ENCODE measurements at regions not wholly inside any gene's neighbourhood (a gene's known extent, or its start where the extent isn't known, plus 50 kb on each side); places are given as distances from the start of the nearest gene placed in this dataset.
A peak's percentile ranks its signal among the peaks of the same experiment; 100 is the strongest.

- H3K9ac ChIP-seq (ENCODE audit: low read length), result no peak overlapping the region
- no peak overlapping the region for H3K4me3 ChIP-seq (ENCODE audit: low read length)
- H3K4me1 ChIP-seq (ENCODE audit: control insufficient read depth, insufficient read depth, low read length), result no peaks in the 10 kb centered on the region
- peaks cover 9% of the 10 kb centered on the region for H3K27me3 ChIP-seq (replicated peaks; ENCODE audit: control insufficient read depth, insufficient read depth, low read length)
- peaks cover 29% of the 10 kb centered on the region for H3K9me3 ChIP-seq (ENCODE audit: control insufficient read depth, low read length)
- no peaks in the 10 kb centered on the region for H3K36me3 ChIP-seq (ENCODE audit: control insufficient read depth, insufficient read depth, low read length, severe bottlenecking)
- DNase-seq (ENCODE audit: low read depth), result peak; percentile 18
Observed at GRCh38 chr5:61746831-61747575, 414.9 kb downstream of the ZSWIM6 start.

- Histone ChIP-seq H3K9me3 (ENCODE audit: control insufficient read depth, low read length) (peaks cover 32% of the 10 kb centered on the region), H3K4me3 (ENCODE audit: low read length) (no peak overlapping the region), H3K36me3 (ENCODE audit: control insufficient read depth, insufficient read depth, low read length, severe bottlenecking) (no peaks in the 10 kb centered on the region), H3K4me1 (ENCODE audit: control insufficient read depth, insufficient read depth, low read length) (no peaks in the 10 kb centered on the region), H3K27me3 (replicated peaks; ENCODE audit: control insufficient read depth, insufficient read depth, low read length) (peaks cover 17% of the 10 kb centered on the region), H3K9ac (ENCODE audit: low read length) (no peak overlapping the region)
- no peak for DNase-seq (ENCODE audit: low read depth)
Observed at GRCh38 chr5:61748121-61748520, 416.1 kb downstream of the ZSWIM6 start.

GRCh38 chr5:61748651-61749050, 416.6 kb downstream of the ZSWIM6 start:
- Histone ChIP-seq H3K4me3 (ENCODE audit: low read length) (no peak overlapping the region), H3K9ac (ENCODE audit: low read length) (no peak overlapping the region), H3K4me1 (ENCODE audit: control insufficient read depth, insufficient read depth, low read length) (no peaks in the 10 kb centered on the region), H3K27me3 (replicated peaks; ENCODE audit: control insufficient read depth, insufficient read depth, low read length) (peaks cover 21% of the 10 kb centered on the region), H3K9me3 (ENCODE audit: control insufficient read depth, low read length) (peaks cover 28% of the 10 kb centered on the region), H3K36me3 (ENCODE audit: control insufficient read depth, insufficient read depth, low read length, severe bottlenecking) (no peaks in the 10 kb centered on the region)
- no peak for DNase-seq (ENCODE audit: low read depth)

GRCh38 chr5:61752588-61752987, 420.5 kb downstream of the ZSWIM6 start:
- H3K4me3 ChIP-seq (ENCODE audit: low read length), result no peak overlapping the region
- DNase-seq (ENCODE audit: low read depth), result no peak
- H3K36me3 ChIP-seq (ENCODE audit: control insufficient read depth, insufficient read depth, low read length, severe bottlenecking), result no peaks in the 10 kb centered on the region
- H3K9me3 ChIP-seq (ENCODE audit: control insufficient read depth, low read length), result peaks cover 14% of the 10 kb centered on the region
- H3K4me1 ChIP-seq (ENCODE audit: control insufficient read depth, insufficient read depth, low read length), result no peaks in the 10 kb centered on the region
- H3K9ac ChIP-seq (ENCODE audit: low read length), result no peak overlapping the region
- H3K27me3 ChIP-seq (replicated peaks; ENCODE audit: control insufficient read depth, insufficient read depth, low read length), result peaks cover 27% of the 10 kb centered on the region

- no peak for DNase-seq (ENCODE audit: low read depth)
- H3K9me3 ChIP-seq (ENCODE audit: control insufficient read depth, low read length), result peaks cover 10% of the 10 kb centered on the region
- H3K27me3 ChIP-seq (replicated peaks; ENCODE audit: control insufficient read depth, insufficient read depth, low read length), result peaks cover 27% of the 10 kb centered on the region
- no peaks in the 10 kb centered on the region for H3K36me3 ChIP-seq (ENCODE audit: control insufficient read depth, insufficient read depth, low read length, severe bottlenecking)
- no peak overlapping the region for H3K4me3 ChIP-seq (ENCODE audit: low read length)
- no peak overlapping the region for H3K9ac ChIP-seq (ENCODE audit: low read length)
- H3K4me1 ChIP-seq (ENCODE audit: control insufficient read depth, insufficient read depth, low read length), result no peaks in the 10 kb centered on the region
Observed at GRCh38 chr5:61754792-61755191, 422.7 kb downstream of the ZSWIM6 start.

- H3K9ac ChIP-seq (ENCODE audit: low read length), result no peak overlapping the region
- no peak overlapping the region for H3K4me3 ChIP-seq (ENCODE audit: low read length)
- no peaks in the 10 kb centered on the region for H3K4me1 ChIP-seq (ENCODE audit: control insufficient read depth, insufficient read depth, low read length)
- H3K27me3 ChIP-seq (replicated peaks; ENCODE audit: control insufficient read depth, insufficient read depth, low read length), result peaks cover 23% of the 10 kb centered on the region
- no peak for DNase-seq (ENCODE audit: low read depth)
- H3K36me3 ChIP-seq (ENCODE audit: control insufficient read depth, insufficient read depth, low read length, severe bottlenecking), result no peaks in the 10 kb centered on the region
- H3K9me3 ChIP-seq (ENCODE audit: control insufficient read depth, low read length), result peaks cover 5% of the 10 kb centered on the region
Observed at GRCh38 chr5:61755726-61756222, 423.7 kb downstream of the ZSWIM6 start.

- Histone ChIP-seq H3K36me3 (ENCODE audit: control insufficient read depth, insufficient read depth, low read length, severe bottlenecking) (no peaks in the 10 kb centered on the region), H3K4me1 (ENCODE audit: control insufficient read depth, insufficient read depth, low read length) (no peaks in the 10 kb centered on the region), H3K9me3 (ENCODE audit: control insufficient read depth, low read length) (peaks cover 25% of the 10 kb centered on the region), H3K4me3 (ENCODE audit: low read length) (no peak overlapping the region), H3K9ac (ENCODE audit: low read length) (no peak overlapping the region), H3K27me3 (replicated peaks; ENCODE audit: control insufficient read depth, insufficient read depth, low read length) (peaks cover 6% of the 10 kb centered on the region)
- no peak for DNase-seq (ENCODE audit: low read depth)
Observed at GRCh38 chr5:61758711-61759110, 426.7 kb downstream of the ZSWIM6 start.

DNA sequence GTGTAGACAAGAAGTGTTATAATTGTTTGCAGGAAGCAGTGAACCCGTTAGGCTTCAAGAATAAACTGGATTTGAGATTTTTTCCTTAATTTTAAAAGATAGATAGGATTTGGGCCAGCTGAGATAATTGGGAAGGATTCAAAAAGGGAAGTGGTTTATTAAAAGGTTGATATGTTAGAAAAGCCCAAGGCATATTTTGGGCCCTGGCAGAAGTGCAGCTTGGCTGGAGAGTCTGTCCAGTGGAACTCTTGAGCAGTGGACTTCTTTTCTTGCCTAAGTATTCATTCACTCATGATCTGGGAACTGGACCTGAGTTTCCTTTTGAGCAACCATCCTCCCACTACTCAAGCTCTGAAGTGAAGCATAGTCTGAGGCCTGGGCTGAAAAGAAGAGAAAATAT, 433.4 kb downstream of the ZSWIM6 start:
- Histone ChIP-seq H3K36me3 (ENCODE audit: control insufficient read depth, insufficient read depth, low read length, severe bottlenecking) (no peaks in the 10 kb centered on the region), H3K4me1 (ENCODE audit: control insufficient read depth, insufficient read depth, low read length) (no peaks in the 10 kb centered on the region), H3K4me3 (ENCODE audit: low read length) (no peak overlapping the region), H3K27me3 (replicated peaks; ENCODE audit: control insufficient read depth, insufficient read depth, low read length) (peaks cover 28% of the 10 kb centered on the region), H3K9ac (ENCODE audit: low read length) (no peak overlapping the region), H3K9me3 (ENCODE audit: control insufficient read depth, low read length) (peaks cover 29% of the 10 kb centered on the region)
- DNase-seq (ENCODE audit: low read depth), result no peak

DNA sequence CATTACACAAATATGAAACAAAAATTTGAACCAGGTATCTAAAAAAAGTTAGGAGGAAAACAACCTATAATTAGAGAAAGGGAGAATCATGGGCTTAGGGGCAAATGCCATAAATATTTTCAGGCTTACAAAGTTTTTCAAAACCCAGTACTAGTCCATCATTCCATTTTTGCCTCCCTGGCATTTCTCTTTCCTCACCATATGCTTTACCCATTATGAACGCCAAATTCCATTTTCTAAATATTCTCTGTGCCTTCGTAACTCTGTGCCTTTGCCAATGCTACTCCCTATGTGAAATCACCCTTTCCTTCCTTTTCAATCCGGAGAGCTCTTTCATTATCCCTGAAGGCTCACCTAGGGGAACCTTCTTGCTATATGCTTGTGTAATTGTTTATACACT, 434.1 kb downstream of the ZSWIM6 start:
- H3K4me1 ChIP-seq (ENCODE audit: control insufficient read depth, insufficient read depth, low read length), result no peaks in the 10 kb centered on the region
- H3K36me3 ChIP-seq (ENCODE audit: control insufficient read depth, insufficient read depth, low read length, severe bottlenecking), result no peaks in the 10 kb centered on the region
- H3K9me3 ChIP-seq (ENCODE audit: control insufficient read depth, low read length), result peaks cover 29% of the 10 kb centered on the region
- no peak overlapping the region for H3K4me3 ChIP-seq (ENCODE audit: low read length)
- peaks cover 29% of the 10 kb centered on the region for H3K27me3 ChIP-seq (replicated peaks; ENCODE audit: control insufficient read depth, insufficient read depth, low read length)
- no peak overlapping the region for H3K9ac ChIP-seq (ENCODE audit: low read length)
- no peak for DNase-seq (ENCODE audit: low read depth)

DNA sequence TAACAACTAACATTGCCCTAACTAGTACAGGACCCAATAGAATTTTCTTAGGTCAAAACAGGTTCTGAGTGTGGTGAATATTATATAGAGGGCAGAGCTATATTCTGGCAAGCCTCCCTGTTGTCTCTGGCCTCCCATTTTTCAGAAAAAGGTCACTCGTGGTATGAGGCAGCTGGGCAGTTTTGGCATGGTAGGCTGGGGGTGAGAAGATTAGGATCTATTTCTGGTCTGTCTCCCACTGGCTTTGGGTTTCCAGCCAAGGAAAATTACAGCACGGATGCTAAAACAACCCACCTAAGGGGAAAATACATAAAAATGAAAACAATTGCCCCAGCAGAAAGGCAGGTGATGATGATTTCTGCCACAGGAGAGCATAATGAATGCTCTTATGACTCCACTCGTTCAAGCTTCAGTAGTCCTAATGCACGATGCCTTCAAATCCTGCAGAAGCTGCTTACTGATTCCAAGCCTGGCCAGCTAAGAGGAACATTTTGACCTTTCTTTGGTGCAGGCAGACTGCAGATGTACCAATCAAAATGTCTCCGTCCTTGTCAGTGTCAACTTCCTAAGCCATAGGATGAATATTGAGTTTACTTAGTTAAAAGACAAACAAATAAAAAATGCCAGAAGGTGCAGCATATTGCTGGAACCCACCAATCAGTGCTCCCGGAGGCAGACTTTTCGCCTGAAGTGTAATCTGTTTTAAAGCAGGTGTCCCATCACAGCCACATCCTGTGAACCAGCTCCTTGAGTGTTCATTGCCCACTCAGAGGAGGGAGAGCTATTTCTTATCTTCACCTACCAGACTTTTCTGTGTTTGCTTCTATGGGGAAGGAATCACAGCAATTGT, 435.4 kb downstream of the ZSWIM6 start:
- no peak for DNase-seq (ENCODE audit: low read depth)
- H3K36me3 ChIP-seq (ENCODE audit: control insufficient read depth, insufficient read depth, low read length, severe bottlenecking), result no peaks in the 10 kb centered on the region
- no peak overlapping the region for H3K9ac ChIP-seq (ENCODE audit: low read length)
- no peaks in the 10 kb centered on the region for H3K4me1 ChIP-seq (ENCODE audit: control insufficient read depth, insufficient read depth, low read length)
- peaks cover 40% of the 10 kb centered on the region for H3K27me3 ChIP-seq (replicated peaks; ENCODE audit: control insufficient read depth, insufficient read depth, low read length)
- peaks cover 16% of the 10 kb centered on the region for H3K9me3 ChIP-seq (ENCODE audit: control insufficient read depth, low read length)
- H3K4me3 ChIP-seq (ENCODE audit: low read length), result no peak overlapping the region

DNA sequence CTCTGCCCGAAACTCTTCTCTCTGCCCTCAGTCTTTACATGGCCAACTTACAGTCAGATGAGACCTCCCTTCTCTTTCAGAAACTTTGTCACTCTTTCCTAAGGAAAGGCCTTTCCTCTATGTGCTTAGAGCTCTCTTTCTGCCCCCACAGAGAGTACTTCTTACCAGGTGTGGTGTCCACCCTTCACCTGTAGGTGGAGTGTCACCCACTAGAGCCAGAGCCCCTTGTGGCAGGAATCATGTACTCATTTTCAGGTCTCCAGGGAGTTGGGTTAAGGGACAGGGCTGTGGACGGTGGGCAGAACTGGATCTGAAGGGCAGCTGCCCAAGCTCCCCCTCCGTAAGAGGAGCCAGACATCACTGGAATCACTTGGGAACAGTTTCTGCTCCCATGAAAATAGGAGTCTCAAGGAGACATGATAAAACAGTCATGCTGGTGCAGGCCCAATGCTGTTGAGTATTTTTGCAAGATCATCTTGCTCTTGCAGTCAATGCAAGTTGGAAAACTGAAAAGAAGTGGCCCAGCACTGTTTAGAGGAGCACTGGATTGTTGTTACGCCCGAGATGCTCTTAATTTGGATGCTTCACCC, 436.7 kb downstream of the ZSWIM6 start:
- H3K9ac ChIP-seq (ENCODE audit: low read length), result no peak overlapping the region
- H3K27me3 ChIP-seq (replicated peaks; ENCODE audit: control insufficient read depth, insufficient read depth, low read length), result peaks cover 48% of the 10 kb centered on the region
- H3K4me1 ChIP-seq (ENCODE audit: control insufficient read depth, insufficient read depth, low read length), result no peaks in the 10 kb centered on the region
- DNase-seq (ENCODE audit: low read depth), result no peak
- H3K4me3 ChIP-seq (ENCODE audit: low read length), result no peak overlapping the region
- peaks cover 4% of the 10 kb centered on the region for H3K9me3 ChIP-seq (ENCODE audit: control insufficient read depth, low read length)
- H3K36me3 ChIP-seq (ENCODE audit: control insufficient read depth, insufficient read depth, low read length, severe bottlenecking), result no peaks in the 10 kb centered on the region

Data from adipocyte (in vitro differentiated cells).